ENCODE measurements at regions not wholly inside any gene's neighbourhood (a gene's known extent, or its start where the extent isn't known, plus 50 kb on each side); places are given as distances from the start of the nearest gene placed in this dataset.

DNA sequence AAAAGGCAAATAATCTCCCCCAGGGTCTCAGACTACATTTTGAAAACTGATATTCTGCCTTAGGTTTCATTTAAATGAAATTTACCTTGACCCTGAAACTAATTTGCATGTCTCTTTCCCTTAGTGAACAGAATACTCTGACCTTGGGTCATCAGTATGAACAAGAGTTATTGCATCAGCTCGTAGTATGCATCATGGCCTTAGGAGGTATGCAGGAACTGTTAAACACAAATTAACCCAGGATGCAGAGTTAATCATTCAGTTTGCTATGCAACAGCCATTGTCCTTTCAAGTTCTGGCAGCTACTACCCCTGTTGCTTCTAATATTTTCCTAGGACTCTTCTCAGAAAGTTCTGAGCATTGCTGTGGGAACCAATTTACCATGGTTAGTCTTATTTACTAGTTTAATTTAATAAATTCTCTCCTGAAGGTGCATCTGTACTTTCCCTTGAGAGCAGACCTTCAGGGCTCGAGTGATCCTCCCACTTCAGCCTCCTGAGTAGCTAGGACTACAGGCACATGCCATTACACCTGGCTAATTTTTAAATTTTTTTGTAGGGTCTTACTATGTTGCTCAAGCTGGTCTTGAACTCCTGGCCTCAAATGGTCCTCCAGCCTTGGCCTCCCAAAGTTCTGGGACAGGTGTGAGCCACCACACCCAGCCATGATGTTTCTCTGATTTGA is 126.7 kb downstream of the TTC6 start:
- TF ChIP-seq ZNF248 (tag by site-specific recombination; IDR thresholded peaks at IDR 0.05) (no peak), ZNF747 (tag by site-specific recombination; IDR thresholded peaks at IDR 0.05) (no peak), ZNF311 (tag by site-specific recombination; IDR thresholded peaks at IDR 0.05; ENCODE audit: borderline replicate concordance) (no peak), ZNF169 (tag by site-specific recombination; IDR thresholded peaks at IDR 0.05) (no peak), ZBTB20 (tag by site-specific recombination; IDR thresholded peaks at IDR 0.05) (no peak), ZBTB8A (tag by site-specific recombination; IDR thresholded peaks at IDR 0.05) (no peak), ZNF132 (tag by site-specific recombination; IDR thresholded peaks at IDR 0.05; ENCODE audit: borderline replicate concordance) (no peak), ZBTB48 (tag by site-specific recombination; IDR thresholded peaks at IDR 0.05) (no peak), ZFP3 (tag by site-specific recombination; IDR thresholded peaks at IDR 0.05; ENCODE audit: low read depth) (no peak)
- TF ChIP-seq, protein P1, sequence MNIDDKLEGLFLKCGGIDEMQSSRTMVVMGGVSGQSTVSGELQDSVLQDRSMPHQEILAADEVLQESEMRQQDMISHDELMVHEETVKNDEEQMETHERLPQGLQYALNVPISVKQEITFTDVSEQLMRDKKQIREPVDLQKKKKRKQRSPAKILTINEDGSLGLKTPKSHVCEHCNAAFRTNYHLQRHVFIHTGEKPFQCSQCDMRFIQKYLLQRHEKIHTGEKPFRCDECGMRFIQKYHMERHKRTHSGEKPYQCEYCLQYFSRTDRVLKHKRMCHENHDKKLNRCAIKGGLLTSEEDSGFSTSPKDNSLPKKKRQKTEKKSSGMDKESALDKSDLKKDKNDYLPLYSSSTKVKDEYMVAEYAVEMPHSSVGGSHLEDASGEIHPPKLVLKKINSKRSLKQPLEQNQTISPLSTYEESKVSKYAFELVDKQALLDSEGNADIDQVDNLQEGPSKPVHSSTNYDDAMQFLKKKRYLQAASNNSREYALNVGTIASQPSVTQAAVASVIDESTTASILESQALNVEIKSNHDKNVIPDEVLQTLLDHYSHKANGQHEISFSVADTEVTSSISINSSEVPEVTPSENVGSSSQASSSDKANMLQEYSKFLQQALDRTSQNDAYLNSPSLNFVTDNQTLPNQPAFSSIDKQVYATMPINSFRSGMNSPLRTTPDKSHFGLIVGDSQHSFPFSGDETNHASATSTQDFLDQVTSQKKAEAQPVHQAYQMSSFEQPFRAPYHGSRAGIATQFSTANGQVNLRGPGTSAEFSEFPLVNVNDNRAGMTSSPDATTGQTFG (tag by site-specific recombination; IDR thresholded peaks at IDR 0.05; ENCODE audit: borderline replicate concordance), result no peak
- TF ChIP-seq, protein P2, sequence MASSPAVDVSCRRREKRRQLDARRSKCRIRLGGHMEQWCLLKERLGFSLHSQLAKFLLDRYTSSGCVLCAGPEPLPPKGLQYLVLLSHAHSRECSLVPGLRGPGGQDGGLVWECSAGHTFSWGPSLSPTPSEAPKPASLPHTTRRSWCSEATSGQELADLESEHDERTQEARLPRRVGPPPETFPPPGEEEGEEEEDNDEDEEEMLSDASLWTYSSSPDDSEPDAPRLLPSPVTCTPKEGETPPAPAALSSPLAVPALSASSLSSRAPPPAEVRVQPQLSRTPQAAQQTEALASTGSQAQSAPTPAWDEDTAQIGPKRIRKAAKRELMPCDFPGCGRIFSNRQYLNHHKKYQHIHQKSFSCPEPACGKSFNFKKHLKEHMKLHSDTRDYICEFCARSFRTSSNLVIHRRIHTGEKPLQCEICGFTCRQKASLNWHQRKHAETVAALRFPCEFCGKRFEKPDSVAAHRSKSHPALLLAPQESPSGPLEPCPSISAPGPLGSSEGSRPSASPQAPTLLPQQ (tag by site-specific recombination; IDR thresholded peaks at IDR 0.05), result no peak
- Histone ChIP-seq H3K27ac (ENCODE audit: extremely low read depth, low read depth, low read length) (no peak overlapping the region), H3K4me3 (ENCODE audit: low read depth, low read length) (no peak overlapping the region), H3K4me1 (ENCODE audit: control insufficient read depth, insufficient read depth, low read length) (no peaks in the 10 kb centered on the region), H3K36me3 (ENCODE audit: control insufficient read depth in 2 of 2, insufficient read depth in 1 of 2, low read length in 2 of 2) (no peaks in the 10 kb centered on the region), H3K9me3 (ENCODE audit: control insufficient read depth, insufficient read depth, low read depth, low read length) (no peaks in the 10 kb centered on the region)
- POLR2A ChIA-PET, result no interaction called here
- CTCF ChIA-PET, result no interaction called here

DNA sequence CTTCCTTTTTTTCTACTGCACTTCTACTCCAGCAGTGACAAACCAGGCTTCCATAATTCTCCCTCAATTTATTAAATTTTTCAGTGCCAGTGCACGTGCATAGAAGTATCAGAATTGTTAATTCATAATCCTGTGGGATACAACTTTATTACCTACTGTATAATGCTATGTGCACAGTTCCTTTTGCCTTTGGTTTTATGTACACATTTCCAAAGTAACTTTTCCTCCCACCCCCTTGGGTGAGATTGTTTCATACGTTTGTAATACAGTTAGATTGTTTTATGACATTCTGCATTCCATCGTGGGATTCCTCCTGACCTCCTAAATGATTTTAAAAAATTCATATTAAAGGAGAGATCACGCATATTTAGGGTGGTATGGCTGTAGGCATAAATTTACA is 128.1 kb downstream of the TTC6 start:
- CTCF ChIA-PET, result no interaction called here
- Histone ChIP-seq H3K4me1 (ENCODE audit: control insufficient read depth, insufficient read depth, low read length) (no peaks in the 10 kb centered on the region), H3K36me3 (ENCODE audit: control insufficient read depth in 2 of 2, insufficient read depth in 1 of 2, low read length in 2 of 2) (no peaks in the 10 kb centered on the region), H3K4me3 (ENCODE audit: low read depth, low read length) (no peak overlapping the region), H3K27ac (ENCODE audit: extremely low read depth, low read depth, low read length) (no peak overlapping the region), H3K9me3 (ENCODE audit: control insufficient read depth, insufficient read depth, low read depth, low read length) (no peaks in the 10 kb centered on the region)
- TF ChIP-seq, protein P3, sequence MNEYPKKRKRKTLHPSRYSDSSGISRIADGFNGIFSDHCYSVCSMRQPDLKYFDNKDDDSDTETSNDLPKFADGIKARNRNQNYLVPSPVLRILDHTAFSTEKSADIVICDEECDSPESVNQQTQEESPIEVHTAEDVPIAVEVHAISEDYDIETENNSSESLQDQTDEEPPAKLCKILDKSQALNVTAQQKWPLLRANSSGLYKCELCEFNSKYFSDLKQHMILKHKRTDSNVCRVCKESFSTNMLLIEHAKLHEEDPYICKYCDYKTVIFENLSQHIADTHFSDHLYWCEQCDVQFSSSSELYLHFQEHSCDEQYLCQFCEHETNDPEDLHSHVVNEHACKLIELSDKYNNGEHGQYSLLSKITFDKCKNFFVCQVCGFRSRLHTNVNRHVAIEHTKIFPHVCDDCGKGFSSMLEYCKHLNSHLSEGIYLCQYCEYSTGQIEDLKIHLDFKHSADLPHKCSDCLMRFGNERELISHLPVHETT (tag by site-specific recombination; IDR thresholded peaks at IDR 0.05), result no peak
- TF ChIP-seq ZNF701 (tag by site-specific recombination; IDR thresholded peaks at IDR 0.05), result no peak
- TF ChIP-seq ZNF610 (tag by site-specific recombination; IDR thresholded peaks at IDR 0.05; ENCODE audit: borderline replicate concordance), result no peak
- TF ChIP-seq, protein P4, sequence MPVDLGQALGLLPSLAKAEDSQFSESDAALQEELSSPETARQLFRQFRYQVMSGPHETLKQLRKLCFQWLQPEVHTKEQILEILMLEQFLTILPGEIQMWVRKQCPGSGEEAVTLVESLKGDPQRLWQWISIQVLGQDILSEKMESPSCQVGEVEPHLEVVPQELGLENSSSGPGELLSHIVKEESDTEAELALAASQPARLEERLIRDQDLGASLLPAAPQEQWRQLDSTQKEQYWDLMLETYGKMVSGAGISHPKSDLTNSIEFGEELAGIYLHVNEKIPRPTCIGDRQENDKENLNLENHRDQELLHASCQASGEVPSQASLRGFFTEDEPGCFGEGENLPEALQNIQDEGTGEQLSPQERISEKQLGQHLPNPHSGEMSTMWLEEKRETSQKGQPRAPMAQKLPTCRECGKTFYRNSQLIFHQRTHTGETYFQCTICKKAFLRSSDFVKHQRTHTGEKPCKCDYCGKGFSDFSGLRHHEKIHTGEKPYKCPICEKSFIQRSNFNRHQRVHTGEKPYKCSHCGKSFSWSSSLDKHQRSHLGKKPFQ (tag by site-specific recombination; IDR thresholded peaks at IDR 0.05), result no peak
- no peak for TF ChIP-seq EGR2 (tag by site-specific recombination; IDR thresholded peaks at IDR 0.05; ENCODE audit: low read depth)
- no peak for TF ChIP-seq ZNF23 (tag by site-specific recombination; IDR thresholded peaks at IDR 0.05; ENCODE audit: borderline replicate concordance)
- TF ChIP-seq FEZF1 (tag by site-specific recombination; IDR thresholded peaks at IDR 0.05), result no peak
- TF ChIP-seq ZNF266 (tag by site-specific recombination; IDR thresholded peaks at IDR 0.05; ENCODE audit: low read depth), result no peak
- no peak for TF ChIP-seq ZNF16 (tag by site-specific recombination; IDR thresholded peaks at IDR 0.05; ENCODE audit: low read depth)
- POLR2A ChIA-PET, result no interaction called here
